DOHH2 (cell line): ENCODE measurements at regions not wholly inside any gene's neighbourhood (a gene's known extent, or its start where the extent isn't known, plus 50 kb on each side); places are given as distances from the start of the nearest gene placed in this dataset.

Experiments used
- H3F3A ChIP-seq: fragments of 200-600 bp; sonication (generic), shearing (Covaris generic); 2 replicates; pipeline ENCODE4 v1.6.0; 2016; ENCODE audit warnings: antibody characterized with exemption, mild to moderate bottlenecking; ENCODE audit not compliant: control insufficient read depth, insufficient read depth
- H3K27ac ChIP-seq: fragments of 200-600 bp; sonication (generic); 2 replicates; pipeline ENCODE4 v1.5.1; 2014; ENCODE audit warnings: low read depth, mild to moderate bottlenecking, low read length, moderate library complexity
- H3K27me3 ChIP-seq: fragments of 200-600 bp; sonication (generic); 2 replicates; pipeline ENCODE4 v1.6.1; 2014; ENCODE audit warnings: mild to moderate bottlenecking, low read length, mixed read lengths; ENCODE audit not compliant: control insufficient read depth
- H3K36me3 ChIP-seq: fragments of 200-600 bp; sonication (generic); 2 replicates; pipeline ENCODE4 v1.6.1; 2014; ENCODE audit warnings: mild to moderate bottlenecking, low read length, moderate library complexity, mixed read lengths; ENCODE audit not compliant: control insufficient read depth
- H3K4me1 ChIP-seq: fragments of 200-600 bp; sonication (generic); 2 replicates; pipeline ENCODE4 v1.6.1; 2014; ENCODE audit warnings: mild to moderate bottlenecking, low read length, mixed read lengths; ENCODE audit not compliant: control insufficient read depth
- H3K4me2 ChIP-seq: fragments of 200-600 bp; sonication (generic); 2 replicates; pipeline ENCODE4 v1.6.0; 2014; ENCODE audit warnings: mild to moderate bottlenecking, low read length, moderate library complexity
- H3K4me3 ChIP-seq: fragments of 200-600 bp; sonication (generic); 2 replicates; pipeline ENCODE4 v1.5.1; 2014; ENCODE audit warnings: mild to moderate bottlenecking, low read length, mixed read lengths
- H3K79me2 ChIP-seq: fragments of 200-600 bp; sonication (generic); 2 replicates; pipeline ENCODE4 v1.6.1; 2014; ENCODE audit warnings: mild to moderate bottlenecking, low read length, mixed read lengths; ENCODE audit not compliant: control insufficient read depth
- H3K9me2 ChIP-seq: fragments of 200-600 bp; sonication (generic); replicated peaks from 2 replicates; pipeline ENCODE4 v1.6.1; 2014; ENCODE audit warnings: mild to moderate bottlenecking, low read length, mixed read lengths; ENCODE audit not compliant: control insufficient read depth
- H3K9me3 ChIP-seq: fragments of 200-600 bp; sonication (generic); 2 replicates; pipeline ENCODE4 v1.6.1; 2014; ENCODE audit warnings: antibody characterized with exemption, low read length, mixed read lengths; ENCODE audit not compliant: control insufficient read depth, insufficient read depth
- H4K20me1 ChIP-seq: fragments of 200-600 bp; sonication (generic); 2 replicates; pipeline ENCODE4 v1.6.0; 2014; ENCODE audit warnings: low read depth, mild to moderate bottlenecking, antibody characterized with exemption, low read length, moderate library complexity; ENCODE audit not compliant: control insufficient read depth, insufficient read depth
- CTCF ChIP-seq: fragments of 200-600 bp; sonication (generic); IDR thresholded peaks from one replicate; pipeline ENCODE4 v1.5.1; 2014; ENCODE audit warnings: antibody characterized with exemption, mild to moderate bottlenecking, low read depth, low read length; ENCODE audit not compliant: poor library complexity, severe bottlenecking
- EZH2phosphoT487 ChIP-seq: fragments of 200-600 bp; sonication (generic); IDR thresholded peaks from 2 replicates; pipeline ENCODE4 v1.6.1; 2017; ENCODE audit warnings: borderline replicate concordance, mild to moderate bottlenecking, antibody characterized with exemption, low read length, moderate library complexity, mixed read lengths

- Histone ChIP-seq H3K4me1 (no peaks in the 10 kb centered on the region), H3K4me3 (no peak overlapping the region), H3F3A (no peaks in the 10 kb centered on the region), H3K79me2 (no peaks in the 10 kb centered on the region), H3K27me3 (peaks cover 4% of the 10 kb centered on the region; the same call in 1 of the 2 replicates), H3K36me3 (no peaks in the 10 kb centered on the region), H3K9me2 (no peaks in the 10 kb centered on the region), H4K20me1 (no peaks in the 10 kb centered on the region), H3K9me3 (no peaks in the 10 kb centered on the region), H3K4me2 (no peak overlapping the region), H3K27ac (no peak overlapping the region)
- TF ChIP-seq CTCF (no peak), EZH2phosphoT487 (no peak)
Measured at GRCh38 chr10:123422261-123422660, 243.9 kb upstream of the GPR26 start.

GRCh38 chr10:123424537-123424936 is 241.6 kb upstream of the GPR26 start:
- Histone ChIP-seq H3K27me3 (peaks cover 5% of the 10 kb centered on the region; the same call in 1 of the 2 replicates), H3K27ac (no peak overlapping the region), H3F3A (no peaks in the 10 kb centered on the region), H3K4me3 (no peak overlapping the region), H3K4me1 (no peaks in the 10 kb centered on the region), H4K20me1 (no peaks in the 10 kb centered on the region), H3K9me3 (no peaks in the 10 kb centered on the region), H3K9me2 (no peaks in the 10 kb centered on the region), H3K79me2 (no peaks in the 10 kb centered on the region), H3K36me3 (no peaks in the 10 kb centered on the region), H3K4me2 (no peak overlapping the region)
- TF ChIP-seq CTCF (no peak), EZH2phosphoT487 (no peak)

- Histone ChIP-seq H3F3A (no peaks in the 10 kb centered on the region), H3K4me1 (no peaks in the 10 kb centered on the region), H3K4me3 (no peak overlapping the region), H3K79me2 (no peaks in the 10 kb centered on the region), H3K27me3 (peaks cover 5% of the 10 kb centered on the region; the same call in 1 of the 2 replicates), H3K4me2 (no peak overlapping the region), H4K20me1 (no peaks in the 10 kb centered on the region), H3K27ac (no peak overlapping the region), H3K9me3 (no peaks in the 10 kb centered on the region), H3K9me2 (no peaks in the 10 kb centered on the region), H3K36me3 (no peaks in the 10 kb centered on the region)
- no peak for TF ChIP-seq CTCF
Measured at GRCh38 chr10:123425680-123426079, 240.5 kb upstream of the GPR26 start.
